GM23248 (cell line): ENCODE measurements at regions not wholly inside any gene's neighbourhood (a gene's known extent, or its start where the extent isn't known, plus 50 kb on each side); places are given as distances from the start of the nearest gene placed in this dataset.

Source experiments
- DNase-seq: peaks from one replicate; pipeline ENCODE4 v3.0.0-alpha.2; 2015
- H2AFZ ChIP-seq: fragments of 200-600 bp; sonication (generic); 2 replicates; pipeline ENCODE4 v1.6.1; 2016; ENCODE audit warnings: antibody characterized with exemption
- H3F3A ChIP-seq: fragments of 200-600 bp; sonication (generic); 2 replicates; pipeline ENCODE4 v1.6.1; 2016; ENCODE audit warnings: mild to moderate bottlenecking, antibody characterized with exemption, mixed run types; ENCODE audit not compliant: insufficient read depth
- H3K27ac ChIP-seq: fragments of 200-600 bp; sonication (generic); 2 replicates; pipeline ENCODE4 v1.5.1; 2016; ENCODE audit warnings: mild to moderate bottlenecking
- H3K27me3 ChIP-seq: fragments of 200-600 bp; sonication (generic); replicated peaks from 2 replicates; pipeline ENCODE4 v1.6.1; 2016; ENCODE audit warnings: mild to moderate bottlenecking; ENCODE audit not compliant: insufficient read depth
- H3K36me3 ChIP-seq: fragments of 200-600 bp; sonication (generic); 2 replicates; pipeline ENCODE4 v1.6.1; 2016; ENCODE audit warnings: low read depth, mild to moderate bottlenecking
- H3K4me1 ChIP-seq: fragments of 200-600 bp; sonication (generic); 2 replicates; pipeline ENCODE4 v1.6.1; 2016; ENCODE audit warnings: mild to moderate bottlenecking; ENCODE audit not compliant: insufficient read depth
- H3K4me2 ChIP-seq: fragments of 200-600 bp; sonication (generic); one replicate; pipeline ENCODE4 v1.6.1; 2016; ENCODE audit warnings: mild to moderate bottlenecking; ENCODE audit not compliant: unreplicated experiment
- H3K4me3 ChIP-seq: fragments of 200-600 bp; sonication (generic); 2 replicates; pipeline ENCODE4 v1.5.1; 2016; ENCODE audit warnings: mild to moderate bottlenecking
- H3K79me2 ChIP-seq: fragments of 200-600 bp; sonication (generic); 2 replicates; pipeline ENCODE4 v1.6.1; 2016; ENCODE audit warnings: mild to moderate bottlenecking; ENCODE audit not compliant: insufficient read depth
- H3K9ac ChIP-seq: fragments of 200-600 bp; sonication (generic); 2 replicates; pipeline ENCODE4 v1.6.1; 2016; ENCODE audit warnings: mild to moderate bottlenecking
- H3K9me2 ChIP-seq: fragments of 200-600 bp; sonication (generic); 2 replicates; pipeline ENCODE4 v1.6.1; 2016; ENCODE audit warnings: mixed run types, mild to moderate bottlenecking, moderate library complexity; ENCODE audit not compliant: insufficient read depth
- H3K9me3 ChIP-seq: fragments of 200-600 bp; sonication (generic); one replicate; pipeline ENCODE4 v1.6.1; 2017; ENCODE audit warnings: low read depth
- H4K20me1 ChIP-seq: fragments of 200-600 bp; sonication (generic); 2 replicates; pipeline ENCODE4 v1.6.0; 2016; ENCODE audit not compliant: insufficient read depth
- EZH2 ChIP-seq: fragments of 200-600 bp; sonication (generic); IDR thresholded peaks from 2 replicates; pipeline ENCODE4 v1.6.1; 2018; ENCODE audit warnings: antibody characterized with exemption, mild to moderate bottlenecking; ENCODE audit not compliant: insufficient read depth, poor library complexity, severe bottlenecking
- EZH2phosphoT487 ChIP-seq: fragments of 200-600 bp; sonication (generic); IDR thresholded peaks from 2 replicates; pipeline ENCODE4 v1.6.1; 2018; ENCODE audit warnings: antibody characterized with exemption, moderate library complexity, mild to moderate bottlenecking, low read depth; ENCODE audit not compliant: insufficient read depth
- WGBS, 2 experiments: methylation state at CpG; one replicate each; pipeline ENCODE4 v1.1.6; 2015 to 2017; ENCODE audit warnings: low lambda C conversion rate in 2 of 2, low coverage in 1 of 2; ENCODE audit errors: missing lambda C conversion rate in 2 of 2; 5-methylcytosine and 5-hydroxymethylcytosine counted together
- in situ Hi-C: fragments of 300-500 bp; cut with MboI; formaldehyde crosslinking; loops from 2 replicates; pipeline ENCODE4 v1.15.0; 2020

DNA sequence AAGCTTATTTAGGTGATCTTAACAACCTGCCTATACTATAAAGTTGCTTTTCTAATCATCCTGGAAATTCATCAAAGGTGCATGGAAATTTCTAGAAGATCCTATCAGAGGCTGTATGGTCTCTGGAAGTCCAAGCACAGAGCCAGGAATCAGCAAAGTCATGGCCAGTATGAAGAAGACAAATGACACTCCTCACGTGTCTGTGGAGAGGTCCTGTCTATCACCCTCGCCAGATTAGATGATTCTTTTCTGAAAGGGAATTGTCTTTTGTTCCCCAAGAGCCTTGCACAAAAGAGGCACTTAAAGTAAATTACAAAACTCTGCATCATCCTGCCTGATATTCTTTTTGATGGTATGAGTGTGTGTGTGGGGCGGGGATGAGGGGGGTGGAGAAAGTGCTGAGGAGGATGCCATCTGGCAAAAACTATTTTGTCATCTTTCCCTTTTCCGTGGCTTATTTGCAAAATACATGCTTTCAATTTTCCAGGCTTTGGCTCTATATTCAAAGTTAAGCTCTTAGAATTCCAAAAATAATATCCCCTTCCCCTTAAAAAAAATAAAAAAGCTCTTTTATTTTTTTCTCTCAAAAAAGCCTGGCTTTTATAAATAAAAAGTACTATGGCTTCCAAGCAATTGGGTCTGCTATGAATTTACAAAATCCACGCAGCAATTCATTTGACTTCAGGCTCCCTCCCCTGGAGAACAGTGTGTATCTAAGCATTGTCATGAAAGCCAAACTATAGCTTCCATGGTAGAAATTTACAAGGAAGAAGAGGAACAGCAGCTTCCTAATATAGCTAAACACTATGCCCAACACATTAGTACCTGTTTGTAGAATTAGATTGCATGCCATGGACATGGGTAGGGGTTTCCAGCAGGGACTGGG is 185.2 kb upstream of the ARG1 start:
- Histone ChIP-seq H3K4me2 (peak overlapping the region; percentile 63), H4K20me1 (no peaks in the 10 kb centered on the region), H3K27ac (no peak overlapping the region), H3K9me3 (no peaks in the 10 kb centered on the region), H3K27me3 (no peaks in the 10 kb centered on the region), H2AFZ (no peak overlapping the region), H3K4me1 (peaks cover 27% of the 10 kb centered on the region), H3K36me3 (no peaks in the 10 kb centered on the region), H3K9me2 (no peaks in the 10 kb centered on the region), H3F3A (peaks cover 6% of the 10 kb centered on the region; the same call in 1 of the 2 replicates), H3K79me2 (no peaks in the 10 kb centered on the region), H3K9ac (no peak overlapping the region), H3K4me3 (no peak overlapping the region)
- 10 to 15% methylated on average over 5 of the region's 5 CpGs for WGBS, 2 experiments
- TF ChIP-seq EZH2 (no peak), EZH2phosphoT487 (no peak)
- DNase-seq, result peak; percentile 73
- in situ Hi-C loops, result no loop called here

DNA sequence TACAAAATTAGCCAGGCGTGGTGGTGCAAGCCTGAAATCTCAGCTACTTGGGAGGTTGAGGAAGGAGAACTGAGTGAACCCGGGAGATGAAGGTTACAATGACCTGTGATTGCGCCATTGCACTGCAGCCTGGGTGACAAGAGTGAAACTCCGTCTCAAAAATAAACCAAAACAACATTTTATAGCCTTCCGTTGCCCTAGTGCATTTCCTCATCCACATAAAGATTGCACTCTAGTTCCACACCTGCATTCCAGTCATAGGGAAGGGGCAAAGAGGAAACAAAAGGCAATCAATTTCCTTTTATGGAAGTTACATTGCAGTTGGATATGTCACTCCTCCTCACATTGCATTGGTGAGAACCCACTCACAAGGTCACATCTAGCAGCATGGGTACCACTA is 182.7 kb upstream of the ARG1 start:
- Histone ChIP-seq H3K79me2 (no peaks in the 10 kb centered on the region), H3K4me3 (no peak overlapping the region), H3K4me2 (no peak overlapping the region), H3K9me3 (no peaks in the 10 kb centered on the region), H4K20me1 (no peaks in the 10 kb centered on the region), H3K9ac (no peak overlapping the region), H3K36me3 (no peaks in the 10 kb centered on the region), H3K9me2 (no peaks in the 10 kb centered on the region), H3K4me1 (peaks cover 13% of the 10 kb centered on the region), H3K27me3 (no peaks in the 10 kb centered on the region), H3K27ac (no peak overlapping the region), H3F3A (no peaks in the 10 kb centered on the region), H2AFZ (no peak overlapping the region)
- WGBS, 2 experiments, result 82 to 84% methylated on average over 5 of the region's 5 CpGs
- DNase-seq, result no peak
- TF ChIP-seq EZH2phosphoT487, result no peak
- no peak for TF ChIP-seq EZH2
- in situ Hi-C loops, result no loop called here

DNA sequence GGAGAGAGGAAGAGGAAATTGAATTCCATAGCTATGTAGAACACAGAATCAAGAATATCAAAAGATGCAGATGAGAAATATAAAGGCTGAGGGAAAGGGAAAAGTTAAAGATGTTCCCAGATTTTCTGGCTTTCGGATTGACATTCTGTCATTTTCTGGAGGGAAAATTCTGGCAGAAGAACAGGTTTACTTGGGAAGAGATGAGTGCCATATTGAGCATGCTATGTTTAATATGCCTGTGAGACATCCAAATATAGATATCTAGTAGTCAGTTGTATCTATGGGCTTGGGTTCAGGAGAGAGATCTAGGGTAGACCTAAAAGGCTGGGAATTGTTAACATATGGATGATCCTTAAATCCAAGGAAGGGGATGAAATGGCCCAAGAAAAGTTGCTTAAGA is 181.9 kb upstream of the ARG1 start:
- DNase-seq, result no peak
- no peak for TF ChIP-seq EZH2
- no peak for TF ChIP-seq EZH2phosphoT487
- H3K4me1 ChIP-seq, result peaks cover 13% of the 10 kb centered on the region
- no peaks in the 10 kb centered on the region for H3K27me3 ChIP-seq
- no peaks in the 10 kb centered on the region for H4K20me1 ChIP-seq
- H3K4me3 ChIP-seq, result no peak overlapping the region
- no peak overlapping the region for H3K27ac ChIP-seq
- H3K9me3 ChIP-seq, result no peaks in the 10 kb centered on the region
- H3K4me2 ChIP-seq, result no peak overlapping the region
- in situ Hi-C loops, result no loop called here
- WGBS, 2 experiments, result 75 to 79% methylated on average over 1 of the region's 1 CpG
- H3K36me3 ChIP-seq, result no peaks in the 10 kb centered on the region
- H3K9ac ChIP-seq, result no peak overlapping the region
- no peaks in the 10 kb centered on the region for H3F3A ChIP-seq
- H3K9me2 ChIP-seq, result no peaks in the 10 kb centered on the region
- H2AFZ ChIP-seq, result no peak overlapping the region
- no peaks in the 10 kb centered on the region for H3K79me2 ChIP-seq

DNA sequence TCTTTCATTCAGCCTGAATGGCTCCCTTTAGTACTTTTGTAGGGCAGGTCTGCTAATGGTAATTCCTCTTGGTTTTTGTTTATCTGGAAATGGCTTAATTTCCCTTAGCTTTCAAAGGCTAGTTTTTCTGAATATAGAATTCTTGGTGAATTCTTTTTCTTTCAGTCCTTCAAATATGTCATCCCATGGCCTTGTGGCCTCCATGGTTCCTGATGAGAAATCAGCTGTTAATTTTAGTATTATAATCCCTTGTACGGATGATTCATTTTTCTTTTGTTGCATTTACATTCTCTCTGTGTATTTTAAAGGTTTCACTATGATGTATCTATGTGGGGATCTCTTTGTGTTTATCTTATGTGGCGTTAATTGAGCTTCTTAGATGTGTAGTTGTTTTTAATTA is 179.6 kb upstream of the ARG1 start:
- Histone ChIP-seq H3K27ac (no peak overlapping the region), H3K4me1 (no peaks in the 10 kb centered on the region), H3K36me3 (no peaks in the 10 kb centered on the region), H3K9me2 (no peaks in the 10 kb centered on the region), H3K79me2 (no peaks in the 10 kb centered on the region), H3K4me2 (no peak overlapping the region), H4K20me1 (no peaks in the 10 kb centered on the region), H3K9me3 (no peaks in the 10 kb centered on the region), H2AFZ (no peak overlapping the region), H3K4me3 (no peak overlapping the region), H3K27me3 (no peaks in the 10 kb centered on the region), H3F3A (no peaks in the 10 kb centered on the region), H3K9ac (no peak overlapping the region)
- in situ Hi-C loops, result no loop called here
- TF ChIP-seq EZH2 (no peak), EZH2phosphoT487 (no peak)
- 80% methylated on average over 2 of the region's 2 CpGs for WGBS, 2 experiments
- DNase-seq, result no peak
